GM12891 (cell line): ENCODE measurements at regions not wholly inside any gene's neighbourhood (a gene's known extent, or its start where the extent isn't known, plus 50 kb on each side); places are given as distances from the start of the nearest gene placed in this dataset.

Experiments
- POLR2A ChIP-seq: IDR thresholded peaks from 2 replicates; pipeline ENCODE4 v1.6.1; 2011; ENCODE audit warnings: low read depth, low read length, control low read depth
- POLR2AphosphoS5 ChIP-seq: IDR thresholded peaks from 2 replicates; pipeline ENCODE4 v1.6.1; 2011; ENCODE audit warnings: low read depth, low read length, control low read depth
- SPI1 ChIP-seq: IDR thresholded peaks from 2 replicates; pipeline ENCODE4 v1.6.1; 2011; ENCODE audit warnings: low read depth, low read length, control low read depth
- TAF1 ChIP-seq: IDR thresholded peaks from 2 replicates; pipeline ENCODE4 v1.6.1; 2011; ENCODE audit warnings: low read depth, low read length, control low read depth

DNA sequence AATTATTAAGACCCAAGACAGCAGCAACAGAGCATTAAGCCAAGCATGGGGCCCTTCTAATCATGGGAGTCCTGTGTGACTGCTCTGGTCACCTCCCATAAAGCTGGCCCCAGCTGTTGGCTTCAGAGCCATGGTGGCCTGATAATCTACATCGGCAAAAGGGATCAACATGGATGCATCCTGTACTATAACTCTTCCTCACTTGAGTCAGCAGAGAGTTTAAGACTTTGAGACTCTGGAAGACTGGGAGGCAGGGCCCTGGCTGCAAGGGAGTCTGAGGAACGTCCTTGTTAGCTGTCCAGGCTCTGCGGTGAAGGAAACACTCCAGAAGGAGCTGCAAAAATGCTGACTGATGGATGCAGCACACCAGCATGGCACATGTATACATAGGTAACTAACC, 95.0 kb upstream of the KIAA1217 start:
- no peak for TF ChIP-seq POLR2A
- no peak for TF ChIP-seq POLR2AphosphoS5
- no peak for TF ChIP-seq SPI1
- TF ChIP-seq TAF1, result no peak
